ENCODE measurements at regions not wholly inside any gene's neighbourhood (a gene's known extent, or its start where the extent isn't known, plus 50 kb on each side); places are given as distances from the start of the nearest gene placed in this dataset.

- TF ChIP-seq CTCF (IDR thresholded peaks at IDR 0.05): no peak
- ATAC-seq (ENCODE audit: low FRiP score): no peak
- no peak for DNase-seq (ENCODE audit: low spot score)
Measured at GRCh38 chr1:222031318-222031717, 289.4 kb upstream of the DUSP10 start.

- TF ChIP-seq CTCF (IDR thresholded peaks at IDR 0.05): no peak
- ATAC-seq (ENCODE audit: low FRiP score): no peak
- DNase-seq (ENCODE audit: low spot score): no peak
Measured at GRCh38 chr1:222028676-222029075, 286.8 kb upstream of the DUSP10 start.

- TF ChIP-seq CTCF (IDR thresholded peaks at IDR 0.05): no peak
- DNase-seq (ENCODE audit: low spot score) (no peak), ATAC-seq (ENCODE audit: low FRiP score) (no peak)
Measured at GRCh38 chr1:222028116-222028515, 286.2 kb upstream of the DUSP10 start.

- TF ChIP-seq CTCF (IDR thresholded peaks at IDR 0.05): no peak
- ATAC-seq (ENCODE audit: low FRiP score) (no peak), DNase-seq (ENCODE audit: low spot score) (no peak)
Measured at GRCh38 chr1:222026280-222026679, 284.4 kb upstream of the DUSP10 start.

GRCh38 chr1:222023025-222023424 lies 281.1 kb upstream of the DUSP10 start:
- ATAC-seq (ENCODE audit: low FRiP score) (no peak), DNase-seq (ENCODE audit: low spot score) (no peak)
- TF ChIP-seq CTCF (IDR thresholded peaks at IDR 0.05): no peak

GRCh38 chr1:222021129-222021528 lies 279.2 kb upstream of the DUSP10 start:
- no peak for TF ChIP-seq CTCF (IDR thresholded peaks at IDR 0.05)
- DNase-seq (ENCODE audit: low spot score) (no peak), ATAC-seq (ENCODE audit: low FRiP score) (no peak)

- DNase-seq (ENCODE audit: low spot score): no peak
- no peak for TF ChIP-seq CTCF (IDR thresholded peaks at IDR 0.05)
- no peak for ATAC-seq (ENCODE audit: low FRiP score)
Measured at GRCh38 chr1:222020553-222020952, 278.7 kb upstream of the DUSP10 start.

Measured in omental fat pad (tissue), 3 donors.